ENCODE measurements at regions not wholly inside any gene's neighbourhood (a gene's known extent, or its start where the extent isn't known, plus 50 kb on each side); places are given as distances from the start of the nearest gene placed in this dataset.

DNA sequence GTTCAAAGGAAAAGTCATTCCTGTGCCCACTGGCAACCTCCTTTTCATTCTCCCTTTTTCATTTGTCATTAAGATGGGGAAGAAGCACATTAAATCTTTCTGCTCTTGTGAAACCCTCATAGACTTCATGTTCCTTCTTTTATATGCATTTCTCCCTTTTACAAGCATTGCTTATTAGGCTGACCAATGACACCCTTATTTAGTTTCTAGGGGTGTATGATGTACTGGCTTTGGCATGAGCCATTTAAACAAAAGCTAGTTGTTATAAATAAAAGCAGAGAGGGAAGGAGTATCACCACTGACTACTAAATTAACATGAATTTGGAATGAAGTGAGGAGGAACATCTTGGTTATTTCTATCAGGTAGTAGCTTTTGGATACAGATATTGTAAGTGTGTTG, 68.2 kb upstream of the PCDH9 start:
- H3K9ac ChIP-seq (ENCODE audit: low read length), result no peak overlapping the region
- DNase-seq (ENCODE audit: low read depth), result no peak
- no peak overlapping the region for H3K4me3 ChIP-seq (ENCODE audit: low read length)
- peaks cover 14% of the 10 kb centered on the region for H3K4me1 ChIP-seq (ENCODE audit: control insufficient read depth, insufficient read depth, low read length)
- H3K27me3 ChIP-seq (replicated peaks; ENCODE audit: control insufficient read depth, insufficient read depth, low read length), result no peaks in the 10 kb centered on the region
- no peaks in the 10 kb centered on the region for H3K36me3 ChIP-seq (ENCODE audit: control insufficient read depth, insufficient read depth, low read length, severe bottlenecking)
- no peaks in the 10 kb centered on the region for H3K9me3 ChIP-seq (ENCODE audit: control insufficient read depth, low read length)

GRCh38 chr13:67296511-67296910, 66.4 kb upstream of the PCDH9 start:
- no peaks in the 10 kb centered on the region for H3K36me3 ChIP-seq (ENCODE audit: control insufficient read depth, insufficient read depth, low read length, severe bottlenecking)
- H3K9ac ChIP-seq (ENCODE audit: low read length), result no peak overlapping the region
- no peaks in the 10 kb centered on the region for H3K9me3 ChIP-seq (ENCODE audit: control insufficient read depth, low read length)
- no peak for DNase-seq (ENCODE audit: low read depth)
- peaks cover 14% of the 10 kb centered on the region for H3K4me1 ChIP-seq (ENCODE audit: control insufficient read depth, insufficient read depth, low read length)
- H3K27me3 ChIP-seq (replicated peaks; ENCODE audit: control insufficient read depth, insufficient read depth, low read length), result no peaks in the 10 kb centered on the region
- no peak overlapping the region for H3K4me3 ChIP-seq (ENCODE audit: low read length)

DNA sequence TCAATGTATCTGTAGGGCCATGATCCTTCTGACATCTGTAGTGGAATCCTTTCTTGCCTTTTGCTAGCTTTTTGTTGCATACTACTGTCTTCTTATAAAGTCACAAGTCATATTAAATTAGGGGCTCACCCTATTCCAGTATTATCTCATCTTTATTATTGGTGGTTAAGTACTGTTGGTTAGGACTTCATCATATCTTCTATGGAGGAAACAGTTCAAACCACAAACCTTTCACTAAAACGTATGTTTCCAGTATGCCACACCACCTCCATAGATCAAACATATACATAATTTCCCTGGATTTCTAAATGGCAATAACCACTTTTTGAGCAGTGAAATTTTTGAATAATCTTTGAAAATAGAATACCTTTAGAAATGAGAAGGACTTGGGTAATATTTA, 62.8 kb upstream of the PCDH9 start:
- Histone ChIP-seq H3K9ac (ENCODE audit: low read length) (no peak overlapping the region), H3K4me3 (ENCODE audit: low read length) (no peak overlapping the region), H3K27me3 (replicated peaks; ENCODE audit: control insufficient read depth, insufficient read depth, low read length) (no peaks in the 10 kb centered on the region), H3K36me3 (ENCODE audit: control insufficient read depth, insufficient read depth, low read length, severe bottlenecking) (no peaks in the 10 kb centered on the region), H3K9me3 (ENCODE audit: control insufficient read depth, low read length) (no peaks in the 10 kb centered on the region), H3K4me1 (ENCODE audit: control insufficient read depth, insufficient read depth, low read length) (no peaks in the 10 kb centered on the region)
- DNase-seq (ENCODE audit: low read depth), result no peak

DNA sequence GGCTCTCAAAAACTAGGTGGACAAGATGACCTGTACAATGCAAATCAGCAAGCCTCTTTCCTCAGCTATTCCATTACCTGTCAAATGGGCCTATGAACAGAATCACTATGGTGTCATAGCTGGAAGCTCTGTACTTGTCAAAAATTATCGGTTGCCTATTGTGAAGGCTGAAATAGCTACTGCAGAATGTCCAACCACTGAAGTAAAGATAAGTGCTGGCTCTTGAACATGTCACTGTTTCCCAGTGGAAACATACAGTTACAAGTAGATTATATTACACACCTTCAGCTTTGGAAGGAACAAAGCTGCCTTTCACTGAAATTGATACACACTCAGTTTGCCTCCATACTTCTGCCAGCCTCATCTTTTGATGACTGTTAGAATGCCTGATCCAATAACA, 55.5 kb upstream of the PCDH9 start:
- no peak for DNase-seq (ENCODE audit: low read depth)
- Histone ChIP-seq H3K4me3 (ENCODE audit: low read length) (no peak overlapping the region), H3K9me3 (ENCODE audit: control insufficient read depth, low read length) (no peaks in the 10 kb centered on the region), H3K4me1 (ENCODE audit: control insufficient read depth, insufficient read depth, low read length) (peaks cover 4% of the 10 kb centered on the region), H3K27me3 (replicated peaks; ENCODE audit: control insufficient read depth, insufficient read depth, low read length) (no peaks in the 10 kb centered on the region), H3K36me3 (ENCODE audit: control insufficient read depth, insufficient read depth, low read length, severe bottlenecking) (no peaks in the 10 kb centered on the region), H3K9ac (ENCODE audit: low read length) (no peak overlapping the region)

GRCh38 chr13:67283637-67284036, 53.5 kb upstream of the PCDH9 start:
- no peaks in the 10 kb centered on the region for H3K9me3 ChIP-seq (ENCODE audit: control insufficient read depth, low read length)

DNA sequence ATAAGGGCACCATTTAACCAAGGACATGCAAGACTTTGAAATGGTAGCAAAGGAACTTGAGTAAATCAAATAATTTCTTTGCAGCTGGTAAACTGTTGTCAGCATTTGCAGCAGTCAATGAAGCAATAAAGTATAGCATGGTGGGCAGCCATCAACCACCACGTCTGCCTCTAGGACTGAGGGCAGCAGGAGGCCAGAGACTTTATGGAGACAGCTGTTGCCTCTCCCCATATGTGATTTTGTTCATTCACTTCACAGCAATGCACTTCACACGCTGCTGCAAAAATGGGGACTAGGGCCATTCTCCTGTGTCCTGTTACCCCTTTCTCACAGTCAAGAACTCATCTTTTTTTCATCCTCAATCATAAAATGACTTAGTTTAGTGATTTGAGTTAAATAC, 51.3 kb upstream of the PCDH9 start:
- Histone ChIP-seq H3K27me3 (replicated peaks; ENCODE audit: control insufficient read depth, insufficient read depth, low read length) (no peaks in the 10 kb centered on the region), H3K4me3 (ENCODE audit: low read length) (no peak overlapping the region), H3K9me3 (ENCODE audit: control insufficient read depth, low read length) (no peaks in the 10 kb centered on the region), H3K36me3 (ENCODE audit: control insufficient read depth, insufficient read depth, low read length, severe bottlenecking) (no peaks in the 10 kb centered on the region), H3K9ac (ENCODE audit: low read length) (no peak overlapping the region), H3K4me1 (ENCODE audit: control insufficient read depth, insufficient read depth, low read length) (peaks cover 20% of the 10 kb centered on the region)
- no peak for DNase-seq (ENCODE audit: low read depth)

More at GRCh38 chr13:67283637-67284036, 53.5 kb upstream of the PCDH9 start:
- no peaks in the 10 kb centered on the region for H3K27me3 ChIP-seq (replicated peaks; ENCODE audit: control insufficient read depth, insufficient read depth, low read length)
- no peak overlapping the region for H3K9ac ChIP-seq (ENCODE audit: low read length)
- H3K4me3 ChIP-seq (ENCODE audit: low read length), result no peak overlapping the region
- no peak for DNase-seq (ENCODE audit: low read depth)
- H3K4me1 ChIP-seq (ENCODE audit: control insufficient read depth, insufficient read depth, low read length), result peaks cover 9% of the 10 kb centered on the region
- H3K36me3 ChIP-seq (ENCODE audit: control insufficient read depth, insufficient read depth, low read length, severe bottlenecking), result no peaks in the 10 kb centered on the region
